CD14-positive monocyte (primary cell): ENCODE measurements at regions not wholly inside any gene's neighbourhood (a gene's known extent, or its start where the extent isn't known, plus 50 kb on each side); places are given as distances from the start of the nearest gene placed in this dataset.

Experiments
- DNase-seq, 3 donors: peaks; one replicate each; pipeline ENCODE4 v3.0.0-alpha.2; 2011 to 2022
- H2AFZ ChIP-seq: 2 replicates; pipeline ENCODE4 v1.6.0; 2012; ENCODE audit warnings: mild to moderate bottlenecking, low read depth, low read length, inconsistent platforms; ENCODE audit not compliant: insufficient read depth, poor library complexity, severe bottlenecking
- H3K27ac ChIP-seq, 2 donors: 1 replicate in 1 of 2; 2 replicates in 1 of 2; pipeline ENCODE4 v1.5.1; 2012 to 2013; ENCODE audit warnings: low read length in 2 of 2, control low read depth in 1 of 2, inconsistent platforms in 1 of 2, low read depth in 1 of 2, mild to moderate bottlenecking in 1 of 2
- H3K27me3 ChIP-seq, 2 donors: one replicate each; pipeline versions ENCODE4 v1.6.0 to v1.6.1; 2011 to 2013; ENCODE audit warnings: low read length in 2 of 2; ENCODE audit not compliant: control insufficient read depth in 2 of 2, insufficient read depth in 2 of 2
- H3K36me3 ChIP-seq, 2 donors: replicated peaks in 1 of 2; 1 replicate in 1 of 2; 2 replicates in 1 of 2; pipeline versions ENCODE4 v1.5.1 to v1.6.1; 2012 to 2013; ENCODE audit warnings: low read length in 2 of 2, control low read depth in 1 of 2, inconsistent platforms in 1 of 2, mild to moderate bottlenecking in 1 of 2; ENCODE audit not compliant: insufficient read depth in 2 of 2, control insufficient read depth in 1 of 2
- H3K4me1 ChIP-seq, 2 donors: 1 replicate in 1 of 2; 2 replicates in 1 of 2; pipeline versions ENCODE4 v1.5.1 to v1.6.1; 2012 to 2013; ENCODE audit warnings: low read length in 2 of 2, control low read depth in 1 of 2, inconsistent platforms in 1 of 2, mild to moderate bottlenecking in 1 of 2, moderate library complexity in 1 of 2; ENCODE audit not compliant: insufficient read depth in 2 of 2, control insufficient read depth in 1 of 2
- H3K4me2 ChIP-seq: replicated peaks from 2 replicates; pipeline ENCODE3; 2012; ENCODE audit warnings: low read length, moderate library complexity, mild to moderate bottlenecking; ENCODE audit not compliant: poor library complexity, severe bottlenecking; ENCODE audit errors: extremely low read depth
- H3K4me3 ChIP-seq, 3 experiments: fragments of 200-600 bp in 1 of 3; sonication (generic) in 1 of 3; replicated peaks in 1 of 3; 1 replicate in 2 of 3; 2 replicates in 1 of 3; pipeline ENCODE4 v1.5.1; 2011 to 2013; ENCODE audit warnings: low read length in 3 of 3, mild to moderate bottlenecking in 3 of 3, control low read depth in 2 of 3, low read depth in 2 of 3, inconsistent platforms in 1 of 3, moderate library complexity in 1 of 3
- H3K79me2 ChIP-seq: 2 replicates; pipeline ENCODE4 v1.6.0; 2012; ENCODE audit warnings: mild to moderate bottlenecking, control low read depth, inconsistent platforms, low read length, moderate library complexity; ENCODE audit not compliant: insufficient read depth
- H3K9ac ChIP-seq: 2 replicates; pipeline ENCODE4 v1.6.0; 2017; ENCODE audit warnings: low read length, mild to moderate bottlenecking; ENCODE audit not compliant: insufficient read depth, poor library complexity, severe bottlenecking
- H3K9me3 ChIP-seq, 2 donors: replicated peaks in 1 of 2; 1 replicate in 1 of 2; 2 replicates in 1 of 2; pipeline versions ENCODE4 v1.5.1 to v1.6.1; 2012 to 2013; ENCODE audit warnings: low read length in 2 of 2, control low read depth in 1 of 2; ENCODE audit not compliant: control insufficient read depth in 1 of 2, insufficient read depth in 1 of 2
- H4K20me1 ChIP-seq: 2 replicates; pipeline ENCODE4 v1.6.0; 2012; ENCODE audit warnings: mild to moderate bottlenecking, low read length, control low read depth, moderate library complexity; ENCODE audit not compliant: insufficient read depth
- H3K27ac Mint-ChIP-seq, 7 donors: one replicate each; pipeline ENCODE4 v1.8.0; 2020; ENCODE audit warnings: mild to moderate bottlenecking in 7 of 7, mixed read lengths in 7 of 7, moderate library complexity in 6 of 7, inconsistent platforms in 2 of 7
- H3K27me3 Mint-ChIP-seq, 3 donors: one replicate each; pipeline ENCODE4 v1.8.0; 2021 to 2022; ENCODE audit warnings: low read depth in 3 of 3, mild to moderate bottlenecking in 3 of 3, mixed read lengths in 3 of 3, moderate library complexity in 3 of 3, inconsistent platforms in 1 of 3
- H3K36me3 Mint-ChIP-seq, 2 donors: one replicate each; pipeline ENCODE4 v1.8.0; 2020; ENCODE audit warnings: mixed read lengths in 2 of 2, inconsistent platforms in 1 of 2, mild to moderate bottlenecking in 1 of 2
- H3K4me1 Mint-ChIP-seq: one replicate; pipeline ENCODE4 v1.8.0; 2020; ENCODE audit warnings: mild to moderate bottlenecking, mixed read lengths
- H3K4me3 Mint-ChIP-seq, 2 donors: one replicate each; pipeline ENCODE4 v1.8.0; 2020; ENCODE audit warnings: mild to moderate bottlenecking in 2 of 2, mixed read lengths in 2 of 2, moderate library complexity in 1 of 2
- H3K9me3 Mint-ChIP-seq, 7 donors: one replicate each; pipeline ENCODE4 v1.8.0; 2020 to 2022; ENCODE audit warnings: mixed read lengths in 7 of 7, mild to moderate bottlenecking in 6 of 7, moderate library complexity in 6 of 7, inconsistent platforms in 2 of 7
- CTCF ChIP-seq: fragments of 200-600 bp; IDR thresholded peaks from one replicate; pipeline ENCODE4 v1.8.0; 2022; ENCODE audit warnings: antibody characterized with exemption, mild to moderate bottlenecking
- WGBS: methylation state at CpG from one replicate; pipeline ENCODE4 v1.1.5; 2013; ENCODE audit warnings: missing lambda C conversion rate; ENCODE audit not compliant: insufficient coverage; 5-methylcytosine and 5-hydroxymethylcytosine counted together
- intact Hi-C, 2 donors: fragments of 100-400 bp; cut with micrococcal nuclease; formaldehyde crosslinking; loops; one replicate each; pipeline versions ENCODE4 v1.15.0 to v1.15.1; 2023

GRCh38 chr5:126210955-126211354 is 212.3 kb upstream of the GRAMD2B start:
- 96% methylated on average over 3 of the region's 6 CpGs for WGBS
- H3K27ac Mint-ChIP-seq: no peak overlapping the region
- Histone ChIP-seq H3K36me3 (no peaks in the 10 kb centered on the region), H3K4me3 (no peak overlapping the region), H3K27ac (no peak overlapping the region), H3K79me2 (no peaks in the 10 kb centered on the region), H3K9ac (no peak overlapping the region), H2AFZ (no peak overlapping the region), H3K27me3 (no peaks in the 10 kb centered on the region), H4K20me1 (no peaks in the 10 kb centered on the region), H3K4me2 (no peak overlapping the region), H3K4me1 (no peaks in the 10 kb centered on the region), H3K9me3 (peaks cover 0 to 8% of the 10 kb centered on the region in 2 donors)
- H3K27me3 Mint-ChIP-seq: no peaks in the 10 kb centered on the region
- H3K36me3 Mint-ChIP-seq: no peaks in the 10 kb centered on the region
- H3K4me1 Mint-ChIP-seq: no peaks in the 10 kb centered on the region
- intact Hi-C loops: no loop called here
- TF ChIP-seq CTCF: no peak
- DNase-seq: no peak
- no peak overlapping the region for H3K4me3 Mint-ChIP-seq
- H3K9me3 Mint-ChIP-seq: peaks cover 0 to 15% (median 5%) of the 10 kb centered on the region in 7 donors

GRCh38 chr5:126219616-126220015 is 203.6 kb upstream of the GRAMD2B start:
- Histone ChIP-seq H3K79me2 (no peaks in the 10 kb centered on the region), H3K36me3 (no peaks in the 10 kb centered on the region), H3K9me3 (peaks cover 3 to 19% of the 10 kb centered on the region in 2 donors), H3K9ac (no peak overlapping the region), H3K4me3 (no peak overlapping the region), H2AFZ (no peak overlapping the region), H3K27me3 (no peaks in the 10 kb centered on the region), H3K4me1 (no peaks in the 10 kb centered on the region), H3K27ac (no peak overlapping the region), H3K4me2 (no peak overlapping the region), H4K20me1 (no peaks in the 10 kb centered on the region)
- DNase-seq: no peak
- intact Hi-C loops: no loop called here
- Mint-ChIP-seq H3K36me3 (no peaks in the 10 kb centered on the region), H3K4me3 (no peak overlapping the region), H3K27ac (no peak overlapping the region), H3K27me3 (peaks cover 0 to 4% (median 0%) of the 10 kb centered on the region in 3 donors), H3K4me1 (no peaks in the 10 kb centered on the region), H3K9me3 (peaks cover 2 to 35% (median 13%) of the 10 kb centered on the region in 7 donors)
- no peak for TF ChIP-seq CTCF
